Uterus (tissue), 2 donors: ENCODE measurements at regions not wholly inside any gene's neighbourhood (a gene's known extent, or its start where the extent isn't known, plus 50 kb on each side); places are given as distances from the start of the nearest gene placed in this dataset.

Experiments used
- POLR2A ChIP-seq, 2 donors: fragments of 450-650 bp; IDR thresholded peaks; one replicate each; pipeline ENCODE4 v1.6.1; 2016; ENCODE audit warnings: antibody characterized with exemption in 2 of 2, mild to moderate bottlenecking in 1 of 2, moderate library complexity in 1 of 2
- TF ChIP-seq, protein P1 (sequence below), 4 experiments: fragments of 200-600 bp in 2 of 4; fragments of 450-650 bp in 2 of 4; sonication (generic) in 2 of 4; IDR thresholded peaks; one replicate each; pipeline ENCODE4 v1.5.1; 2016 to 2019; ENCODE audit warnings: antibody characterized with exemption in 4 of 4, mild to moderate bottlenecking in 2 of 4, moderate library complexity in 1 of 4

DNA sequence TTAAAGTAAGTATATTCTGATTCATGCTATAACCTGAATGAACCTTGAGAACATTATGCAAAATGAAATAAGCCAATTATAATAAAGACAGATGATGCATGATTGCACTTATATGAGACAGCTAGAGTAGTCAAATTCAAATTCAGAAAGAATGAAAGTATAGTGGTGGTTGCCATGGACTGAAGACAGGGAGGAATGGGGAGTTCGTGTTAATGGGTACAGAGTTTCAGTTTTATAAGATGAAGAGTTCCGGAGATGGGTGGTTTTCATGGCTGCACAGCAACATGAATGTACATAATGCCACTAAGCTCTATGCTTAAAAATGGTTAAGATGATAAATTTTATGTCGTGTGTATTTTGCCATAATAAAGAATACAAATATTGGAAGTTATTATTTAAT is 751.2 kb downstream of the TSN start:
- TF ChIP-seq, protein P1, sequence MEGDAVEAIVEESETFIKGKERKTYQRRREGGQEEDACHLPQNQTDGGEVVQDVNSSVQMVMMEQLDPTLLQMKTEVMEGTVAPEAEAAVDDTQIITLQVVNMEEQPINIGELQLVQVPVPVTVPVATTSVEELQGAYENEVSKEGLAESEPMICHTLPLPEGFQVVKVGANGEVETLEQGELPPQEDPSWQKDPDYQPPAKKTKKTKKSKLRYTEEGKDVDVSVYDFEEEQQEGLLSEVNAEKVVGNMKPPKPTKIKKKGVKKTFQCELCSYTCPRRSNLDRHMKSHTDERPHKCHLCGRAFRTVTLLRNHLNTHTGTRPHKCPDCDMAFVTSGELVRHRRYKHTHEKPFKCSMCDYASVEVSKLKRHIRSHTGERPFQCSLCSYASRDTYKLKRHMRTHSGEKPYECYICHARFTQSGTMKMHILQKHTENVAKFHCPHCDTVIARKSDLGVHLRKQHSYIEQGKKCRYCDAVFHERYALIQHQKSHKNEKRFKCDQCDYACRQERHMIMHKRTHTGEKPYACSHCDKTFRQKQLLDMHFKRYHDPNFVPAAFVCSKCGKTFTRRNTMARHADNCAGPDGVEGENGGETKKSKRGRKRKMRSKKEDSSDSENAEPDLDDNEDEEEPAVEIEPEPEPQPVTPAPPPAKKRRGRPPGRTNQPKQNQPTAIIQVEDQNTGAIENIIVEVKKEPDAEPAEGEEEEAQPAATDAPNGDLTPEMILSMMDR (IDR thresholded peaks at IDR 0.05) = no peak
- no peak for TF ChIP-seq POLR2A (IDR thresholded peaks at IDR 0.05)
